IMR-90 (cell line): ENCODE measurements at regions not wholly inside any gene's neighbourhood (a gene's known extent, or its start where the extent isn't known, plus 50 kb on each side); places are given as distances from the start of the nearest gene placed in this dataset.

Experiments
- ATAC-seq: fragments of 200-7000 bp; cut with Tn5 transposase; 2 replicates; pipeline ENCODE4 v1.9.1; 2020; ENCODE audit warnings: low read depth, mild to moderate bottlenecking, moderate library complexity
- BruUV-seq: library from RNA; stranded (reverse); fragments of 400-500 nt; replicated peaks from 2 replicates; lab custom pipeline; 2021; lab: Mats Ljungman, UMichigan
- CTCF ChIA-PET: fragments of 300-600 bp; formaldehyde crosslinking; extraction: SDS; loops from one replicate; lab custom pipeline; 2021; ENCODE audit warnings: antibody characterized with exemption; lab: Yijun Ruan, JAX
- POLR2A ChIA-PET: fragments of 300-600 bp; sonication (Branson Sonifier 250); formaldehyde crosslinking; loops from one replicate; lab custom pipeline; 2022; ENCODE audit warnings: antibody characterized with exemption; ENCODE audit not compliant: unreplicated experiment; lab: Charles Lee
- DNase-seq: peaks from one replicate; pipeline ENCODE4 v3.0.0; 2013
- H2AFZ ChIP-seq: replicated peaks from 2 replicates; pipeline ENCODE3; 2013; ENCODE audit warnings: low read length, mild to moderate bottlenecking; ENCODE audit not compliant: poor library complexity
- H2AK5ac ChIP-seq: 2 replicates; pipeline ENCODE4 v1.6.1; 2013; ENCODE audit warnings: low read depth, low read length, inconsistent platforms
- H2AK9ac ChIP-seq: replicated peaks from 2 replicates; pipeline ENCODE3; 2013; ENCODE audit warnings: mild to moderate bottlenecking, low read depth, low read length, moderate library complexity; ENCODE audit not compliant: poor library complexity
- H2BK120ac ChIP-seq: 2 replicates; pipeline ENCODE4 v1.6.1; 2013; ENCODE audit warnings: low read depth, low read length, inconsistent platforms
- H2BK15ac ChIP-seq: 3 replicates; pipeline ENCODE4 v1.6.1; 2013; ENCODE audit warnings: low read depth, low read length, inconsistent platforms
- H2BK20ac ChIP-seq: 2 replicates; pipeline ENCODE4 v1.6.1; 2013; ENCODE audit warnings: low read depth, mild to moderate bottlenecking, inconsistent platforms, low read length, moderate library complexity
- H2BK5ac ChIP-seq: 2 replicates; pipeline ENCODE4 v1.6.1; 2013; ENCODE audit warnings: mild to moderate bottlenecking, low read depth, low read length, inconsistent platforms; ENCODE audit not compliant: poor library complexity, severe bottlenecking
- H3K14ac ChIP-seq: replicated peaks from 2 replicates; pipeline ENCODE4 v1.6.1; 2013; ENCODE audit warnings: low read depth, low read length, inconsistent platforms
- H3K18ac ChIP-seq: 2 replicates; pipeline ENCODE4 v1.6.1; 2013; ENCODE audit warnings: low read depth, low read length, control low read depth
- H3K23ac ChIP-seq: 2 replicates; pipeline ENCODE4 v1.6.1; 2013; ENCODE audit warnings: low read depth, low read length, inconsistent platforms
- H3K27ac ChIP-seq: 2 replicates; pipeline ENCODE4 v1.5.1; 2013; ENCODE audit warnings: mild to moderate bottlenecking, control low read depth, low read length; ENCODE audit not compliant: insufficient read depth
- H3K27me3 ChIP-seq: 2 replicates; pipeline ENCODE4 v1.6.1; 2013; ENCODE audit warnings: low read length; ENCODE audit not compliant: control insufficient read depth, insufficient read depth
- H3K36me3 ChIP-seq: 2 replicates; pipeline ENCODE4 v1.6.1; 2013; ENCODE audit warnings: low read length, mixed read lengths; ENCODE audit not compliant: control insufficient read depth, insufficient read depth
- H3K4ac ChIP-seq: 2 replicates; pipeline ENCODE4 v1.6.1; 2013; ENCODE audit warnings: low read depth, low read length, inconsistent platforms
- H3K4me1 ChIP-seq: 2 replicates; pipeline ENCODE4 v1.6.1; 2013; ENCODE audit warnings: low read length, mixed read lengths; ENCODE audit not compliant: control insufficient read depth, insufficient read depth
- H3K4me2 ChIP-seq: 2 replicates; pipeline ENCODE4 v1.6.1; 2013; ENCODE audit warnings: low read depth, mild to moderate bottlenecking, control low read depth, low read length, moderate library complexity
- H3K4me3 ChIP-seq: 2 replicates; pipeline ENCODE4 v1.5.1; 2013; ENCODE audit warnings: low read depth, mild to moderate bottlenecking, control low read depth, low read length, moderate library complexity; ENCODE audit not compliant: insufficient read depth
- H3K56ac ChIP-seq: 2 replicates; pipeline ENCODE4 v1.6.1; 2013; ENCODE audit warnings: low read length, inconsistent platforms; ENCODE audit not compliant: insufficient read depth; ENCODE audit errors: extremely low read depth
- H3K79me1 ChIP-seq, 2 experiments: 2 replicates each; pipeline ENCODE4 v1.6.1; 2013; ENCODE audit warnings: low read length in 2 of 2, inconsistent platforms in 1 of 2, low read depth in 1 of 2
- H3K9ac ChIP-seq: 2 replicates; pipeline ENCODE4 v1.6.1; 2013; ENCODE audit warnings: low read depth, low read length, control low read depth
- H3K9me1 ChIP-seq: 2 replicates; pipeline ENCODE4 v1.6.1; 2013; ENCODE audit warnings: low read length, inconsistent platforms; ENCODE audit not compliant: insufficient read depth
- H3K9me3 ChIP-seq: 2 replicates; pipeline ENCODE4 v1.6.1; 2013; ENCODE audit warnings: low read length; ENCODE audit not compliant: control insufficient read depth, insufficient read depth
- H4K20me1 ChIP-seq: 2 replicates; pipeline ENCODE4 v1.6.1; 2013; ENCODE audit warnings: low read length, inconsistent platforms; ENCODE audit not compliant: insufficient read depth
- H4K5ac ChIP-seq: 2 replicates; pipeline ENCODE4 v1.6.1; 2013; ENCODE audit warnings: mild to moderate bottlenecking, low read depth, low read length, control low read depth
- H4K8ac ChIP-seq, 2 experiments: 2 replicates each; pipeline ENCODE4 v1.6.1; 2013; ENCODE audit warnings: low read depth in 2 of 2, low read length in 2 of 2, control low read depth in 1 of 2, inconsistent platforms in 1 of 2
- H4K91ac ChIP-seq: 2 replicates; pipeline ENCODE4 v1.6.1; 2013; ENCODE audit warnings: low read depth, low read length, inconsistent platforms; ENCODE audit not compliant: insufficient read depth
- BHLHE40 ChIP-seq: fragments of 150-350 bp; IDR thresholded peaks from 2 replicates; pipeline ENCODE4 v1.6.1; 2016; ENCODE audit warnings: mild to moderate bottlenecking, low read depth, low read length
- CEBPB ChIP-seq: IDR thresholded peaks from 2 replicates; pipeline ENCODE4 v1.6.1; 2012; ENCODE audit warnings: low read depth, low read length, improper control_type of control experiment
- CHD1 ChIP-seq: IDR thresholded peaks from 2 replicates; pipeline ENCODE4 v1.6.1; 2012; ENCODE audit warnings: low read depth, low read length, improper control_type of control experiment
- CTCF ChIP-seq: conservative IDR thresholded peaks from 2 replicates; pipeline ENCODE4 v1.5.1; 2012; ENCODE audit warnings: mild to moderate bottlenecking, low read depth, low read length, improper control_type of control experiment
- ELK1 ChIP-seq: fragments of 150-350 bp; IDR thresholded peaks from 2 replicates; pipeline ENCODE4 v1.6.1; 2016; ENCODE audit warnings: low read depth, mild to moderate bottlenecking, low read length, moderate library complexity, borderline replicate concordance
- FOS ChIP-seq: fragments of 150-350 bp; IDR thresholded peaks from 2 replicates; pipeline ENCODE4 v1.6.1; 2016; ENCODE audit warnings: low read depth, low read length
- MAFK ChIP-seq: IDR thresholded peaks from 2 replicates; pipeline ENCODE4 v1.6.1; 2012; ENCODE audit warnings: low read depth, low read length, improper control_type of control experiment
- MAZ ChIP-seq: IDR thresholded peaks from 2 replicates; pipeline ENCODE4 v1.6.1; 2012; ENCODE audit warnings: low read depth, mild to moderate bottlenecking, low read length, improper control_type of control experiment, moderate library complexity, borderline replicate concordance
- MXI1 ChIP-seq: IDR thresholded peaks from 2 replicates; pipeline ENCODE4 v1.6.1; 2012; ENCODE audit warnings: low read depth, mild to moderate bottlenecking, low read length, moderate library complexity, borderline replicate concordance
- NFE2L2 ChIP-seq: fragments of 150-350 bp; IDR thresholded peaks from 2 replicates; pipeline ENCODE4 v1.6.1; 2016; ENCODE audit warnings: low read depth, mild to moderate bottlenecking, low read length
- POLR2A ChIP-seq: IDR thresholded peaks from 2 replicates; pipeline ENCODE4 v1.6.1; 2012; ENCODE audit warnings: mild to moderate bottlenecking, low read depth, low read length
- RAD21 ChIP-seq: IDR thresholded peaks from 2 replicates; pipeline ENCODE4 v1.6.1; 2012; ENCODE audit warnings: low read length, improper control_type of control experiment
- RCOR1 ChIP-seq: IDR thresholded peaks from 2 replicates; pipeline ENCODE4 v1.6.1; 2012; ENCODE audit warnings: mild to moderate bottlenecking, low read length, improper control_type of control experiment; ENCODE audit not compliant: insufficient replicate concordance
- RFX5 ChIP-seq: IDR thresholded peaks from 2 replicates; pipeline ENCODE4 v1.8.0; 2012; ENCODE audit warnings: low read depth, mild to moderate bottlenecking, low read length, moderate library complexity
- SMC3 ChIP-seq: fragments of 150-350 bp; IDR thresholded peaks from 2 replicates; pipeline ENCODE4 v1.6.1; 2016; ENCODE audit warnings: low read depth, mild to moderate bottlenecking, antibody characterized with exemption, low read length, moderate library complexity
- USF2 ChIP-seq: fragments of 150-350 bp; IDR thresholded peaks from 2 replicates; pipeline ENCODE4 v1.6.1; 2017; ENCODE audit warnings: mild to moderate bottlenecking, antibody characterized with exemption, low read length, low read depth
- WGBS, 2 experiments: methylation state at CpG; one replicate each; pipeline versions ENCODE4 v1.1.5 to v1.1.7; 2013; ENCODE audit warnings: missing lambda C conversion rate in 2 of 2; ENCODE audit not compliant: insufficient read length in 1 of 2; ENCODE audit errors: extremely low coverage in 2 of 2; 5-methylcytosine and 5-hydroxymethylcytosine counted together
- dilution Hi-C: fragments of 300-500 bp; cut with HindIII; formaldehyde crosslinking; loops from one replicate; pipeline ENCODE4 v1.14.3; 2018; ENCODE audit warnings: low sequenced_read_pairs; ENCODE audit not compliant: unreplicated experiment
- in situ Hi-C: fragments of 300-500 bp; cut with MboI; formaldehyde crosslinking; loops from 3 replicates; pipeline ENCODE4 v1.14.3; 2019; ENCODE audit warnings: low sequenced_read_pairs, inconsistent platforms, mixed read lengths
- intact Hi-C: fragments of 100-400 bp; cut with micrococcal nuclease; formaldehyde crosslinking; loops from 2 replicates; pipeline ENCODE4 v1.10.0; 2022

GRCh38 chr5:133801431-133801830 lies 167.0 kb downstream of the C5orf15 start:
- DNase-seq (no peak), ATAC-seq (no peak)
- Histone ChIP-seq H4K91ac (no peak overlapping the region), H2BK5ac (no peak overlapping the region), H3K9ac (no peak overlapping the region), H2BK120ac (no peak overlapping the region), H2BK20ac (no peak overlapping the region), H3K27ac (no peak overlapping the region), H3K4ac (no peak overlapping the region), H3K4me3 (no peak overlapping the region), H3K14ac (no peak overlapping the region), H3K56ac (no peak overlapping the region), H2AK5ac (no peak overlapping the region), H3K4me2 (no peak overlapping the region), H3K4me1 (no peaks in the 10 kb centered on the region), H4K5ac (no peak overlapping the region), H4K8ac (no peak overlapping the region), H2AFZ (no peak overlapping the region), H3K36me3 (no peaks in the 10 kb centered on the region), H4K20me1 (no peaks in the 10 kb centered on the region), H3K18ac (no peak overlapping the region), H3K9me1 (no peaks in the 10 kb centered on the region), H3K27me3 (peaks cover 6% of the 10 kb centered on the region), H3K9me3 (no peaks in the 10 kb centered on the region), H3K23ac (no peak overlapping the region), H3K79me1 (no peaks in the 10 kb centered on the region), H2BK15ac (no peak overlapping the region), H2AK9ac (no peak overlapping the region)
- dilution Hi-C loops (no loop called here), intact Hi-C loops (no loop called here), in situ Hi-C loops (no loop called here)
- TF ChIP-seq RCOR1 (no peak), FOS (no peak), MAFK (no peak), BHLHE40 (no peak), SMC3 (no peak), RAD21 (no peak), CTCF (no peak), CHD1 (no peak), RFX5 (no peak), CEBPB (no peak), MAZ (no peak), ELK1 (no peak), MXI1 (no peak), NFE2L2 (no peak), USF2 (no peak), POLR2A (no peak)
- CTCF ChIA-PET, result no interaction called here
- POLR2A ChIA-PET, result no interaction called here
- WGBS, 2 experiments, result 20% methylated on average over 1 of the region's 7 CpGs; no CpG with 5 or more reads in 1 of the 2 experiments
- BruUV-seq, result no TSS peak
